PC-9 (cell line): ENCODE measurements at regions not wholly inside any gene's neighbourhood (a gene's known extent, or its start where the extent isn't known, plus 50 kb on each side); places are given as distances from the start of the nearest gene placed in this dataset.

ENCODE experiments used
- BruUV-seq: library from RNA; stranded (reverse); fragments of 400-500 nt; replicated peaks from 2 replicates; lab custom pipeline; 2021; lab: Mats Ljungman, UMichigan
- CTCF ChIA-PET: fragments of 300-600 bp; sonication (Branson Sonifier 250); formaldehyde crosslinking; loops from one replicate; lab custom pipeline; 2022; ENCODE audit warnings: antibody characterized with exemption; lab: Charles Lee
- POLR2A ChIA-PET: fragments of 300-600 bp; sonication (Branson Sonifier 250); formaldehyde crosslinking; loops from one replicate; lab custom pipeline; 2022; ENCODE audit warnings: antibody characterized with exemption; ENCODE audit not compliant: unreplicated experiment; lab: Charles Lee
- DNase-seq, 2 experiments: peaks; one replicate each; pipeline versions ENCODE4 v3.0.0 to v3.0.0-alpha.2; 2015 to 2022; ENCODE audit warnings: mixed read lengths in 1 of 2
- H2AFZ ChIP-seq: fragments of 200-600 bp; sonication (generic); 2 replicates; pipeline ENCODE4 v1.8.1; 2017; ENCODE audit warnings: antibody characterized with exemption
- H3F3A ChIP-seq: fragments of 200-600 bp; sonication (generic); 2 replicates; pipeline ENCODE4 v1.8.1; 2017; ENCODE audit warnings: antibody characterized with exemption, mild to moderate bottlenecking, low read depth; ENCODE audit not compliant: insufficient read depth
- H3K27ac ChIP-seq: fragments of 200-600 bp; sonication (generic); 2 replicates; pipeline ENCODE4 v1.6.1; 2016; ENCODE audit warnings: mixed run types
- H3K27me3 ChIP-seq: fragments of 200-600 bp; sonication (generic); 2 replicates; pipeline ENCODE4 v1.6.1; 2016; ENCODE audit warnings: low read depth, mixed run types; ENCODE audit not compliant: insufficient read depth
- H3K36me3 ChIP-seq: fragments of 200-600 bp; sonication (generic); 2 replicates; pipeline ENCODE4 v1.6.1; 2016; ENCODE audit warnings: low read depth, mixed run types
- H3K4me1 ChIP-seq: fragments of 200-600 bp; sonication (generic); replicated peaks from 2 replicates; pipeline ENCODE4 v1.6.1; 2016; ENCODE audit warnings: mixed run types; ENCODE audit not compliant: insufficient read depth
- H3K4me2 ChIP-seq: fragments of 200-600 bp; sonication (generic); 2 replicates; pipeline ENCODE4 v1.6.1; 2017; ENCODE audit warnings: mixed run types
- H3K4me3 ChIP-seq: fragments of 200-600 bp; sonication (generic); 2 replicates; pipeline ENCODE4 v1.6.1; 2016; ENCODE audit warnings: mixed run types
- H3K79me2 ChIP-seq: fragments of 200-600 bp; sonication (generic); 2 replicates; pipeline ENCODE4 v1.6.1; 2017; ENCODE audit warnings: low read depth, mixed run types
- H3K9me2 ChIP-seq: fragments of 200-600 bp; sonication (generic); 2 replicates; pipeline ENCODE4 v1.8.1; 2017; ENCODE audit warnings: mild to moderate bottlenecking; ENCODE audit not compliant: insufficient read depth
- H3K9me3 ChIP-seq: fragments of 200-600 bp; sonication (generic); 2 replicates; pipeline ENCODE4 v1.8.1; 2016; ENCODE audit warnings: low read depth; ENCODE audit not compliant: insufficient read depth
- H4K20me1 ChIP-seq: fragments of 200-600 bp; sonication (generic); 2 replicates; pipeline ENCODE4 v1.8.1; 2017; ENCODE audit not compliant: insufficient read depth
- CTCF ChIP-seq: fragments of 200-600 bp; sonication (generic); conservative IDR thresholded peaks from 2 replicates; pipeline ENCODE4 v1.6.1; 2017; ENCODE audit warnings: mixed run types, antibody characterized with exemption, mild to moderate bottlenecking, moderate library complexity
- EZH2 ChIP-seq: fragments of 200-600 bp; sonication (generic); IDR thresholded peaks from 2 replicates; pipeline ENCODE4 v1.8.0; 2017; ENCODE audit warnings: antibody characterized with exemption, low read depth
- intact Hi-C: fragments of 100-400 bp; cut with micrococcal nuclease; formaldehyde crosslinking; loops from one replicate; pipeline ENCODE4 v1.10.0; 2022; ENCODE audit not compliant: unreplicated experiment

GRCh38 chr10:33819206-33819605 lies 484.7 kb upstream of the NRP1 start:
- no peak for TF ChIP-seq CTCF
- no peak for TF ChIP-seq EZH2

GRCh38 chr10:33818343-33818742 lies 483.9 kb upstream of the NRP1 start:
- H3K4me3 ChIP-seq = no peak overlapping the region
- H3K27me3 ChIP-seq = no peaks in the 10 kb centered on the region
- no peak for DNase-seq
- H2AFZ ChIP-seq = no peak overlapping the region
- H3K9me3 ChIP-seq = no peaks in the 10 kb centered on the region
- H3F3A ChIP-seq = no peaks in the 10 kb centered on the region
- no peaks in the 10 kb centered on the region for H3K4me1 ChIP-seq
- TF ChIP-seq CTCF = no peak
- no peak for TF ChIP-seq EZH2
- no TSS peak for BruUV-seq
- ChIA-PET CTCF (no interaction called here), POLR2A (no interaction called here)
- H3K9me2 ChIP-seq = no peaks in the 10 kb centered on the region
- intact Hi-C loops = no loop called here
- H3K27ac ChIP-seq = no peak overlapping the region
- H3K4me2 ChIP-seq = no peak overlapping the region
- no peaks in the 10 kb centered on the region for H3K36me3 ChIP-seq
- H4K20me1 ChIP-seq = no peaks in the 10 kb centered on the region
- H3K79me2 ChIP-seq = no peaks in the 10 kb centered on the region

More at GRCh38 chr10:33819206-33819605, 484.7 kb upstream of the NRP1 start:
- intact Hi-C loops = no loop called here
- no peaks in the 10 kb centered on the region for H4K20me1 ChIP-seq
- H3K4me1 ChIP-seq = no peaks in the 10 kb centered on the region
- no peaks in the 10 kb centered on the region for H3K9me3 ChIP-seq
- H3K4me2 ChIP-seq = no peak overlapping the region
- no peaks in the 10 kb centered on the region for H3K36me3 ChIP-seq
- BruUV-seq = no TSS peak
- H3K27me3 ChIP-seq = no peaks in the 10 kb centered on the region
- DNase-seq = no peak
- no peaks in the 10 kb centered on the region for H3F3A ChIP-seq
- no peaks in the 10 kb centered on the region for H3K79me2 ChIP-seq
- H2AFZ ChIP-seq = no peak overlapping the region
- H3K27ac ChIP-seq = no peak overlapping the region
- POLR2A ChIA-PET = no interaction called here
- CTCF ChIA-PET = no interaction called here
- no peaks in the 10 kb centered on the region for H3K9me2 ChIP-seq
- H3K4me3 ChIP-seq = no peak overlapping the region

GRCh38 chr10:33817605-33818004 lies 483.1 kb upstream of the NRP1 start:
- Histone ChIP-seq H3K27me3 (no peaks in the 10 kb centered on the region), H3K4me2 (no peak overlapping the region), H2AFZ (no peak overlapping the region), H3K4me3 (no peak overlapping the region), H3K79me2 (no peaks in the 10 kb centered on the region), H3K36me3 (no peaks in the 10 kb centered on the region), H3K9me2 (no peaks in the 10 kb centered on the region), H4K20me1 (no peaks in the 10 kb centered on the region), H3F3A (no peaks in the 10 kb centered on the region), H3K9me3 (no peaks in the 10 kb centered on the region), H3K4me1 (no peaks in the 10 kb centered on the region), H3K27ac (no peak overlapping the region)
- ChIA-PET CTCF (no interaction called here), POLR2A (no interaction called here)
- TF ChIP-seq CTCF (no peak), EZH2 (no peak)
- no TSS peak for BruUV-seq
- DNase-seq = no peak
- intact Hi-C loops = no loop called here
